DOHH2 (cell line): ENCODE measurements at regions not wholly inside any gene's neighbourhood (a gene's known extent, or its start where the extent isn't known, plus 50 kb on each side); places are given as distances from the start of the nearest gene placed in this dataset.
"Not testable (repeated sequence)": the region's sequence is repeated elsewhere in the genome, so short reads cannot be mapped to it uniquely, and the experiment has no call there.

Experiments
- H3F3A ChIP-seq: fragments of 200-600 bp; sonication (generic), shearing (Covaris generic); 2 replicates; pipeline ENCODE4 v1.6.0; 2016; ENCODE audit warnings: antibody characterized with exemption, mild to moderate bottlenecking; ENCODE audit not compliant: control insufficient read depth, insufficient read depth
- H3K27ac ChIP-seq: fragments of 200-600 bp; sonication (generic); 2 replicates; pipeline ENCODE4 v1.5.1; 2014; ENCODE audit warnings: low read depth, mild to moderate bottlenecking, low read length, moderate library complexity
- H3K27me3 ChIP-seq: fragments of 200-600 bp; sonication (generic); 2 replicates; pipeline ENCODE4 v1.6.1; 2014; ENCODE audit warnings: mild to moderate bottlenecking, low read length, mixed read lengths; ENCODE audit not compliant: control insufficient read depth
- H3K36me3 ChIP-seq: fragments of 200-600 bp; sonication (generic); 2 replicates; pipeline ENCODE4 v1.6.1; 2014; ENCODE audit warnings: mild to moderate bottlenecking, low read length, moderate library complexity, mixed read lengths; ENCODE audit not compliant: control insufficient read depth
- H3K4me1 ChIP-seq: fragments of 200-600 bp; sonication (generic); 2 replicates; pipeline ENCODE4 v1.6.1; 2014; ENCODE audit warnings: mild to moderate bottlenecking, low read length, mixed read lengths; ENCODE audit not compliant: control insufficient read depth
- H3K4me2 ChIP-seq: fragments of 200-600 bp; sonication (generic); 2 replicates; pipeline ENCODE4 v1.6.0; 2014; ENCODE audit warnings: mild to moderate bottlenecking, low read length, moderate library complexity
- H3K4me3 ChIP-seq: fragments of 200-600 bp; sonication (generic); 2 replicates; pipeline ENCODE4 v1.5.1; 2014; ENCODE audit warnings: mild to moderate bottlenecking, low read length, mixed read lengths
- H3K79me2 ChIP-seq: fragments of 200-600 bp; sonication (generic); 2 replicates; pipeline ENCODE4 v1.6.1; 2014; ENCODE audit warnings: mild to moderate bottlenecking, low read length, mixed read lengths; ENCODE audit not compliant: control insufficient read depth
- H3K9me2 ChIP-seq: fragments of 200-600 bp; sonication (generic); replicated peaks from 2 replicates; pipeline ENCODE4 v1.6.1; 2014; ENCODE audit warnings: mild to moderate bottlenecking, low read length, mixed read lengths; ENCODE audit not compliant: control insufficient read depth
- H3K9me3 ChIP-seq: fragments of 200-600 bp; sonication (generic); 2 replicates; pipeline ENCODE4 v1.6.1; 2014; ENCODE audit warnings: antibody characterized with exemption, low read length, mixed read lengths; ENCODE audit not compliant: control insufficient read depth, insufficient read depth
- H4K20me1 ChIP-seq: fragments of 200-600 bp; sonication (generic); 2 replicates; pipeline ENCODE4 v1.6.0; 2014; ENCODE audit warnings: low read depth, mild to moderate bottlenecking, antibody characterized with exemption, low read length, moderate library complexity; ENCODE audit not compliant: control insufficient read depth, insufficient read depth
- CTCF ChIP-seq: fragments of 200-600 bp; sonication (generic); IDR thresholded peaks from one replicate; pipeline ENCODE4 v1.5.1; 2014; ENCODE audit warnings: antibody characterized with exemption, mild to moderate bottlenecking, low read depth, low read length; ENCODE audit not compliant: poor library complexity, severe bottlenecking
- EZH2phosphoT487 ChIP-seq: fragments of 200-600 bp; sonication (generic); IDR thresholded peaks from 2 replicates; pipeline ENCODE4 v1.6.1; 2017; ENCODE audit warnings: borderline replicate concordance, mild to moderate bottlenecking, antibody characterized with exemption, low read length, moderate library complexity, mixed read lengths

GRCh38 chr11:110356762-110357671, 60.6 kb upstream of the RDX start:
- TF ChIP-seq CTCF, result no peak
- no peak for TF ChIP-seq EZH2phosphoT487
- H3F3A ChIP-seq, result no peaks in the 10 kb centered on the region
- no peak overlapping the region for H3K27ac ChIP-seq

GRCh38 chr11:110358336-110358735, 61.9 kb upstream of the RDX start:
- peaks cover 5% of the 10 kb centered on the region; the same call in 1 of the 2 replicates for H3K27me3 ChIP-seq
- peaks cover 6% of the 10 kb centered on the region for H3K4me1 ChIP-seq
- no peaks in the 10 kb centered on the region for H3K9me3 ChIP-seq
- no peaks in the 10 kb centered on the region for H3K36me3 ChIP-seq
- H3K9me2 ChIP-seq, result no peaks in the 10 kb centered on the region
- H3F3A ChIP-seq, result no peaks in the 10 kb centered on the region
- H3K79me2 ChIP-seq, result no peaks in the 10 kb centered on the region
- no peaks in the 10 kb centered on the region for H4K20me1 ChIP-seq
- no peak overlapping the region for H3K4me2 ChIP-seq
- H3K27ac ChIP-seq, result no peak overlapping the region
- TF ChIP-seq CTCF (no peak), EZH2phosphoT487 (no peak)
- no peak overlapping the region for H3K4me3 ChIP-seq

More at GRCh38 chr11:110356762-110357671, 60.6 kb upstream of the RDX start:
- Histone ChIP-seq H3K4me2 (no peak overlapping the region), H3K79me2 (no peaks in the 10 kb centered on the region), H3K36me3 (no peaks in the 10 kb centered on the region), H3K4me3 (no peak overlapping the region), H3K9me3 (no peaks in the 10 kb centered on the region), H3K9me2 (no peaks in the 10 kb centered on the region), H4K20me1 (no peaks in the 10 kb centered on the region), H3K4me1 (no peaks in the 10 kb centered on the region), H3K27me3 (peaks cover 5% of the 10 kb centered on the region; the same call in 1 of the 2 replicates)

- not testable (repeated sequence) for H3K36me3 ChIP-seq
These were observed 64.5 kb upstream of the RDX start for GRCh38 chr11:110360781-110361408.

GRCh38 chr11:110362971-110363509, 66.6 kb upstream of the RDX start:
- no peak overlapping the region for H3K4me3 ChIP-seq
- no peaks in the 10 kb centered on the region for H3K9me2 ChIP-seq
- no peak overlapping the region for H3K27ac ChIP-seq
- TF ChIP-seq EZH2phosphoT487, result no peak
- H3F3A ChIP-seq, result no peaks in the 10 kb centered on the region
- H3K36me3 ChIP-seq, result no peaks in the 10 kb centered on the region
- no peaks in the 10 kb centered on the region for H3K79me2 ChIP-seq
- H3K9me3 ChIP-seq, result no peaks in the 10 kb centered on the region
- no peaks in the 10 kb centered on the region for H3K27me3 ChIP-seq
- no peak overlapping the region for H3K4me2 ChIP-seq
- no peaks in the 10 kb centered on the region for H4K20me1 ChIP-seq
- peaks cover 8% of the 10 kb centered on the region for H3K4me1 ChIP-seq

More at GRCh38 chr11:110360781-110361408, 64.5 kb upstream of the RDX start:
- not testable (repeated sequence) for H3K79me2 ChIP-seq, H3K9me3 ChIP-seq, H3K4me3 ChIP-seq, H3K27me3 ChIP-seq, H3F3A ChIP-seq, H3K4me1 ChIP-seq, H3K4me2 ChIP-seq, H3K9me2 ChIP-seq, H3K27ac ChIP-seq, H4K20me1 ChIP-seq
